Nephron progenitor cell (in vitro differentiated cells): ENCODE measurements at regions not wholly inside any gene's neighbourhood (a gene's known extent, or its start where the extent isn't known, plus 50 kb on each side); places are given as distances from the start of the nearest gene placed in this dataset.

Experiments used
- DNase-seq: peaks from one replicate; pipeline ENCODE4 v3.0.0; 2021
- H3K27ac Mint-ChIP-seq: 2 replicates; pipeline ENCODE4 v1.8.0; 2021; ENCODE audit warnings: mild to moderate bottlenecking, moderate library complexity, mixed read lengths
- H3K27me3 Mint-ChIP-seq: 2 replicates; pipeline ENCODE4 v1.8.0; 2021; ENCODE audit warnings: mild to moderate bottlenecking, low read depth, mixed read lengths; ENCODE audit not compliant: poor library complexity
- H3K36me3 Mint-ChIP-seq: 2 replicates; pipeline ENCODE4 v1.8.0; 2021; ENCODE audit warnings: low read depth, mixed read lengths
- H3K4me1 Mint-ChIP-seq: 2 replicates; pipeline ENCODE4 v1.8.0; 2021; ENCODE audit warnings: mixed read lengths
- H3K4me3 Mint-ChIP-seq: 2 replicates; pipeline ENCODE4 v1.8.0; 2021; ENCODE audit warnings: mild to moderate bottlenecking, moderate library complexity, mixed read lengths
- H3K9me3 Mint-ChIP-seq: 2 replicates; pipeline ENCODE4 v1.8.0; 2021; ENCODE audit warnings: mild to moderate bottlenecking, moderate library complexity, mixed read lengths
- TF ChIP-seq, protein P1 (sequence below): fragments of 200-600 bp; sonication (generic); IDR thresholded peaks from 2 replicates; pipeline ENCODE4 v1.5.0; 2021; ENCODE audit warnings: antibody characterized with exemption

DNA sequence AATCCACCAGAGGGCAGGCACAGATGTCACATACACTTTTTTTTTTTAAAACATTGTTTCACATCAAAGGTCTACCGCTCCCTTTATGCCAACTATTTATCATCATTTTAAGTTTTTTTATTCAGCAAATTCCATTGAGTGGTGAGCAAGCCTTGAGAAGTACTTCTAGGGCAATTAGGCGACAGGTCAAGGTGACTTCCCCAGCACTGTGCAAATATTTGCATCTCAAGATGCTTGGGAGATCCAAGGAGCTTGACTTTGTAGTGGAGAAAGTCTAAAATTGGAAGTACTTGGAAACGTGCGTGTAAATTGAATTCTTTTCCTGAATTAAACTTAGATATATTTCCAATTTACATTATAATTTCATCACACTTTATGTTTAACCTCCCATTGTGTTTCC lies 211.1 kb downstream of the ICE1 start:
- peaks cover 7% of the 10 kb centered on the region for H3K4me1 Mint-ChIP-seq
- peaks cover 7% of the 10 kb centered on the region for H3K9me3 Mint-ChIP-seq
- peaks cover 18% of the 10 kb centered on the region for H3K27me3 Mint-ChIP-seq
- no peak for DNase-seq
- no peak overlapping the region for H3K4me3 Mint-ChIP-seq
- TF ChIP-seq, protein P1, sequence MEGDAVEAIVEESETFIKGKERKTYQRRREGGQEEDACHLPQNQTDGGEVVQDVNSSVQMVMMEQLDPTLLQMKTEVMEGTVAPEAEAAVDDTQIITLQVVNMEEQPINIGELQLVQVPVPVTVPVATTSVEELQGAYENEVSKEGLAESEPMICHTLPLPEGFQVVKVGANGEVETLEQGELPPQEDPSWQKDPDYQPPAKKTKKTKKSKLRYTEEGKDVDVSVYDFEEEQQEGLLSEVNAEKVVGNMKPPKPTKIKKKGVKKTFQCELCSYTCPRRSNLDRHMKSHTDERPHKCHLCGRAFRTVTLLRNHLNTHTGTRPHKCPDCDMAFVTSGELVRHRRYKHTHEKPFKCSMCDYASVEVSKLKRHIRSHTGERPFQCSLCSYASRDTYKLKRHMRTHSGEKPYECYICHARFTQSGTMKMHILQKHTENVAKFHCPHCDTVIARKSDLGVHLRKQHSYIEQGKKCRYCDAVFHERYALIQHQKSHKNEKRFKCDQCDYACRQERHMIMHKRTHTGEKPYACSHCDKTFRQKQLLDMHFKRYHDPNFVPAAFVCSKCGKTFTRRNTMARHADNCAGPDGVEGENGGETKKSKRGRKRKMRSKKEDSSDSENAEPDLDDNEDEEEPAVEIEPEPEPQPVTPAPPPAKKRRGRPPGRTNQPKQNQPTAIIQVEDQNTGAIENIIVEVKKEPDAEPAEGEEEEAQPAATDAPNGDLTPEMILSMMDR, result no peak
- no peak overlapping the region for H3K27ac Mint-ChIP-seq
- no peaks in the 10 kb centered on the region for H3K36me3 Mint-ChIP-seq

DNA sequence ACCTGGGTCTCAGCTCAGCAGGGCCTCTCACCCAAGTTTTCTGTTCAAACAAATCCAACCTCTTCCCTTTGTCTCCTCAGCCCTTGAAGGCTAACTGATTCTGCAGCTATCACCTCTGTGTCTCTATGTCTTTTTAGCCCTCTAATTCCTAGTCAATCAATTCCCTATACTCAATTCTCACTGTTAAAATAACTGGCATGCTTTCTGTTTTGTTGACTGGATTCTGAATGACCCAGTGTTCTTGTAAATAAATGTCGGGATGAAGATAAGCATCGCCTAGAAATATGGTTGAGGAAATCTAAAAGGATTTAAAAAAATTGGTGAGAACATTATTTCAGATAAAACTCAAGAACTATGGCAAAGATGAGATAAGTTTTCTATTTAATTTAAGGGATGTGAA lies 210.2 kb downstream of the ICE1 start:
- Mint-ChIP-seq H3K27ac (no peak overlapping the region), H3K36me3 (no peaks in the 10 kb centered on the region), H3K4me3 (no peak overlapping the region), H3K9me3 (peaks cover 7% of the 10 kb centered on the region), H3K27me3 (peaks cover 15% of the 10 kb centered on the region), H3K4me1 (peaks cover 7% of the 10 kb centered on the region)
- TF ChIP-seq, protein P1, result no peak
- DNase-seq, result no peak

DNA sequence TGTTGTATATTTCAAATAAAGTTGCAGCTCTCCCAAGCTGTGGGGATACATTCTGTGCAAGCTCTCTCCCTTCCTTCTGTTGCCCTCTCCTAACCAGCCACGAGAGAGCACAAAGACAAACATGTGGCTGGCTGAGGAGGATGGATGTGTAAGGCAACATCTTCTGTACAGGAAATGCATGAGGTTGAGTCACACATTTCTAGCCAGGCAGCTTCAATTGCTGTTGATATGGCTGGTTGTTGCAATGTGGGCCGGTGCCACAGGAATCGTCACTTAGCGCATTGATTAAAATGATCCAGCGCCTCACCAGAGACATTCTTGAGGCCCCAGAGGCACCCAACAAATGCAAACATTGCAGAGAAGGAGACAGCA lies 207.1 kb downstream of the ICE1 start:
- TF ChIP-seq, protein P1, result no peak
- H3K27me3 Mint-ChIP-seq, result peaks cover 10% of the 10 kb centered on the region
- H3K4me3 Mint-ChIP-seq, result no peak overlapping the region
- peaks cover 16% of the 10 kb centered on the region for H3K9me3 Mint-ChIP-seq
- no peak overlapping the region for H3K27ac Mint-ChIP-seq
- no peaks in the 10 kb centered on the region for H3K36me3 Mint-ChIP-seq
- H3K4me1 Mint-ChIP-seq, result peaks cover 7% of the 10 kb centered on the region
- DNase-seq, result no peak

DNA sequence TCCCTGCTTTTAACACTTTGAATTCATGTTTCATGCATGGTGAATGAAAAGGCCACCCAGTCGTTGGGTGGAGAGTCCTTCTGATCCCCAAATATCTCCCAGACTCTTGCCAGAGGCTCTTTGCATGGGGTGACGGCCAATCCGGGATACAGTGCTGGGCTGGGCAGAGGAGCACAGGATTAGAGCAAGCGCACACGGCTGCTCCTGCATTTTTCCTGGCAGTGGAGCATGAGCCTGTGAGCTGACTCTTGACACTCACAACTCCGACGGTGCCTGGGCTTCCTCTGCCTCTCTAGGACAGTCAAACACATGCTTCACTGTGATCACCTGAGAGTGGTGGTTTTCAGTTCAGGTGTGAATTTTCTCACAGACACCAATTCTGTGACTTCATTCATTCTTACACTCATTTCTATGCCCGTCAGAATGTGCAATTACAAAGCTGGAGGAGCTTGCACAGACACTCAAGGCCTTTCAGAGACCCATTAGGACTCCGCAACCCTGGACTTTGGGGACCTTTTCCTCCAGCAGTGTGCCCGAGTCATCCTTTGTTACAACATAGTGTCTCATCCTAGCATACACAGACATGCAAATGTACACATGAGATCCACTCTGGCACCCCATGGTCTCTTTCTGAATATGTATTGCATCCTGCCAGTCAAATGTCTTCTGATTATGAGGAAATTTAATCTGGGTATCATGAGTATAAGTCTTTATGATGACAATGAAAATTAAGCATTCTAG lies 206.6 kb downstream of the ICE1 start:
- H3K4me3 Mint-ChIP-seq, result no peak overlapping the region
- no peak for DNase-seq
- H3K27me3 Mint-ChIP-seq, result peaks cover 9% of the 10 kb centered on the region
- peaks cover 22% of the 10 kb centered on the region for H3K9me3 Mint-ChIP-seq
- H3K36me3 Mint-ChIP-seq, result peaks cover 3% of the 10 kb centered on the region
- TF ChIP-seq, protein P1, result no peak
- no peak overlapping the region for H3K27ac Mint-ChIP-seq
- H3K4me1 Mint-ChIP-seq, result peaks cover 7% of the 10 kb centered on the region

DNA sequence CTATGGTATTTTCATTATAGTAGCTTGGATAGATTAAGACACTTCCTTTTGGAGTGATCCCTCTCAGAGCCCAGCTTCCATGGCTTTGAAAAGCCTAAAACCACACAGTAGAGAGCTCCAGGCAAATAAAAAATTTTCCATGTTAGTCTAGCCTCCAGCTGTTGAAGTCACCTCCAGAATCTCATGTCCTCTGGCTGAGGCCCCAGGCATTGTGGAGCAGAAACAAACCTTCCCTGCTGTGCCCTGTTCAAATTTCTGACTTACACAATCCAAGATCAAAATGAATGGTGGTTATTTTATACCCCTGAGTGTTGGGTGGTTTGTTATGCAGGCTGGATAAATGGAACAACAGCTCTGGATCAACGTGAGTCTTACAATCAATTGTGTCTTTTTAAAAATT lies 203.9 kb downstream of the ICE1 start:
- Mint-ChIP-seq H3K27ac (no peak overlapping the region), H3K9me3 (peaks cover 41% of the 10 kb centered on the region), H3K36me3 (peaks cover 9% of the 10 kb centered on the region), H3K27me3 (peaks cover 3% of the 10 kb centered on the region), H3K4me3 (no peak overlapping the region), H3K4me1 (peaks cover 7% of the 10 kb centered on the region)
- TF ChIP-seq, protein P1, result no peak
- DNase-seq, result no peak

DNA sequence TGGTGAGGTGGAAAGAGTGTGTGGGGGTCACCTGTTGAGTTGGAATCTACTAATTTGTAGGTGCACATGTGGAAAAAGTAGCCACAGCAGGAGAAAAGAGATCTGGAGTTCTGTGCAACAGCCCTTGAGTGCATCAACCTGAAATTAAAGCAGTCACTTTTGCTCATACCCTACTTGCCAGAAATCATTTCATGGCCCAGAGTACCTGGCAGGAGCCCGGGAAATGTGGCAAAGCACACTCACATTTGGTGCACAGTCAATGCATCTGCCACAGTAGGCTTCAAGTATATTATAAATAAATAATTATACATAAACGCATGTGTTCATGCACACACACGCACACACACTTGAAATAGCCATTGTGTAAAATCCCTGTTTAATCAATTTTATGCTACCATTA lies 203.0 kb downstream of the ICE1 start:
- TF ChIP-seq, protein P1, result no peak
- no peak overlapping the region for H3K27ac Mint-ChIP-seq
- DNase-seq, result no peak
- peaks cover 46% of the 10 kb centered on the region for H3K9me3 Mint-ChIP-seq
- H3K4me3 Mint-ChIP-seq, result no peak overlapping the region
- peaks cover 7% of the 10 kb centered on the region for H3K4me1 Mint-ChIP-seq
- peaks cover 3% of the 10 kb centered on the region for H3K27me3 Mint-ChIP-seq
- peaks cover 9% of the 10 kb centered on the region for H3K36me3 Mint-ChIP-seq
